ENCODE measurements at regions not wholly inside any gene's neighbourhood (a gene's known extent, or its start where the extent isn't known, plus 50 kb on each side); places are given as distances from the start of the nearest gene placed in this dataset.
"Not testable (repeated sequence)": the region's sequence is repeated elsewhere in the genome, so short reads cannot be mapped to it uniquely, and the experiment has no call there.

DNA sequence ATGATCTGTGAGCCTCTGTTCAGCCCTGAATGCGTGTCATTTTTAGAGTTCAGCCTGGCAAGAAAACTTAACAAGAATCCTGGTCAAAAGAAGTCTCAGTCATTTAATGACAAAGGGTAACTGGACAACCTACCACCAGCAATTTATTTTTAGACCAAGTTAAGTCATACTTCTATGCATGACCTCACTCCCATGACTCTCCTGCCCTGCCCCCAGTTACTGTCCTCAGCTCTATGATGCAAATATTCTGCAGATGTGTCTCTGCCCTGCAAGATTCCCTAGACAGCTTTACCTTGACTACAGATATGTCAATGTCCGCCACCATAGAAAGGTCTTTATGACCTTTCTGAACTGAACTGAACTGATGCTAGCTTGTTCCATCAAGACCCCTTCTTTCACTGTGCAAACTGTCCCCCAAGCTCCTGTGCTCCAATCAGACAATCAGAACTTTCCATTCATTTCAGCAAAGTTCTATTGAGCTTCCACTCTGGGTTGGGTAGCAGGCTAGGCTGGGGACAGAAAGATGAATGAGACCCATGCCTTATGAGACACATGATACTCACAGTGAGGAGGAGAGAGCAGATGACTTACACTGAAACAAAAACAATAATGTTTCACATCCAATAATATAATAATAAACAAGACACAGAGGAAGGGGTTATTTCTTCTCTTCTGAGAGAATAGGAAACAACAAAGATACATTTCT, 255.7 kb downstream of the NPIPA8 start:
- DNase-seq (ENCODE audit: low read depth, low spot score); in situ Hi-C loops (cut with HindIII; ENCODE audit: low pct_unique_long_range_greater_than_20kb, low sequenced_read_pairs): not testable (repeated sequence)

GRCh38 chr16:18077910-18078309, 258.6 kb downstream of the NPIPA8 start:
- DNase-seq (ENCODE audit: low read depth, low spot score); in situ Hi-C loops (cut with HindIII; ENCODE audit: low pct_unique_long_range_greater_than_20kb, low sequenced_read_pairs): not testable (repeated sequence)

- in situ Hi-C loops (cut with HindIII; ENCODE audit: low pct_unique_long_range_greater_than_20kb, low sequenced_read_pairs) = no loop called here
- DNase-seq (ENCODE audit: low read depth, low spot score) = no peak
Observed at GRCh38 chr16:18072161-18072560, 264.4 kb downstream of the NPIPA8 start.

DNA sequence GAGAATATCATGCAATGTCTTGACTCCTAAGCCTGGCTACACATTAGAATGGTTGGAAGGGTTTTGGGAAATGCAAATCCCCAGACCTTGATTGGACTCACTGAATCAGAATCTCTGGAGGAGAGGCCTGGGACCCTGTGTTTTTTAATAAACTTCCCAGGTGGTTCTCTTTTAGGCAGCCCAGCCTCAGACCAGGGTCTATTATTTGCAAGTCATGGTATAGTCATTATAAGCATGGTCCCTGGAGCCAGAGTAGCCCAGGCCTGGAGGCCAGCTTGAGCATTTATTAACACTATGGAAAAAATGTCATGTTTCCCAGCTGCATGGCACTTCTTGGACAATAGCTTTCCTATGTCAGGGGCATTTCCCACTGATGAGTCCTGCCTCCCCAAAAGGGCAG, 266.9 kb downstream of the NPIPA8 start:
- in situ Hi-C loops (cut with HindIII; ENCODE audit: low pct_unique_long_range_greater_than_20kb, low sequenced_read_pairs) = no loop called here
- no peak for DNase-seq (ENCODE audit: low read depth, low spot score)

DNA sequence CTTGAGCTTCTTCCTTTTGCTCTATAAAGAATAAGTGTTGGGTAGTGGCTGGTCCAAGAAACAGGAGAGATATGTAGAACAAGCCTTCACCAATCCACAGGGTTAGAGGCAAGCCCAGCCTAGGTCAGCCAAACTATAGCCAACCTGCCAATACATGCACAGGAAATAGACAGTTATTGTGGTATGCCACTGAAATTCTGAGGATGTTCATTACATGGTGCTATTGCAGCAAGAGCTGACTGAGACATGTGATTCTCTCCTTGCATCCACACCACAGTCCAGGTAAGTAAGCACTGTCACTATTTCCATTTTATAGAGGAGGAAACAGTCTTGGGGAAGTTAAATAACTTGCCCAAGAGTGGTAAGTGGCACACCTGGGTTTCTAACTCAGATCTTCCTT, 268.1 kb downstream of the NPIPA8 start:
- DNase-seq (ENCODE audit: low read depth, low spot score) = no peak
- in situ Hi-C loops (cut with HindIII; ENCODE audit: low pct_unique_long_range_greater_than_20kb, low sequenced_read_pairs) = no loop called here

DNA sequence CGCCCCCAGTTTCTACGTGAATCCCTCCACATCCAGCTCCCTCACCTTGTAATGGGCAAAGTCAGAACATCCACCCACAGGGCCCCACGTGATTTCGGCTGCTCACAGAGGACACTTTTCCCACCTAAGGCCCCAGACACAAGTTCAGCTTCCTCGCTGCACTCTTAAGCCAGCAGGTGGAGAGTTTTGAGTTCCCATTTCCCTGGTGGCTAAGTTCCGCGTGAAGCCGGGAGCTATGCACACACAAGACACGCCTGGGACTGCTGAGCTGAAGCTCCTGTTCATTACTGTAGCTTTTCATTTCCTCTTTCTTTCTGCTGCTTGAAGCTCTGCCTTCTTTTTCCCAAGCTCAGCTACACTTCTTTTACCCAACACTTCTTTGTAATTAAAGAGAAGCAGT, 273.8 kb downstream of the NPIPA8 start:
- in situ Hi-C loops (cut with HindIII; ENCODE audit: low pct_unique_long_range_greater_than_20kb, low sequenced_read_pairs) = no loop called here
- DNase-seq (ENCODE audit: low read depth, low spot score) = no peak

DNA sequence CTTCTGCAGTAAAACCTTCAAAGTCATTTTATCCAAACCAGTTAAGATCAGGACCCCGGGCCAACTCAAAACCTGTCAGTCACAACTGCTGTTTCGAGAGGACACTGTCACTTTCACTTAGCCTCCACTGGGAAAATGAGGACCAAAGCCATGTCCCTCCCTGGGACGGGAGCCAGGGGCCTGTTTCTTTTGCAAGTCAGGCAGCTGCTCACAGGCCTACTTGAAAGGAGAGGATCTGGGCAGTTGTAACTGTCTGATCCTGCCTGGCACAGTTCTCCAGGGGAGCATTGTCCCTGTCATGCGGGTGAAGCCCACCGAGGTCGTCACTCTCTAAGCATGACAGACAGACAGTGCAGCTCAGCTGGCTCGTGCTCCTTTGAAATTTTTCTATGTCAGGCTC, 276.2 kb downstream of the NPIPA8 start:
- no peak for DNase-seq (ENCODE audit: low read depth, low spot score)

GRCh38 chr16:18059577-18059976, 277.0 kb downstream of the NPIPA8 start:
- in situ Hi-C loops (cut with HindIII; ENCODE audit: low pct_unique_long_range_greater_than_20kb, low sequenced_read_pairs) = no loop called here
- no peak for DNase-seq (ENCODE audit: low read depth, low spot score)

More for the DNA sequence above, 276.2 kb downstream of the NPIPA8 start:
- in situ Hi-C loops (cut with HindIII; ENCODE audit: low pct_unique_long_range_greater_than_20kb, low sequenced_read_pairs) = no loop called here

GRCh38 chr16:18059089-18059488, 277.4 kb downstream of the NPIPA8 start:
- in situ Hi-C loops (cut with HindIII; ENCODE audit: low pct_unique_long_range_greater_than_20kb, low sequenced_read_pairs) = no loop called here
- DNase-seq (ENCODE audit: low read depth, low spot score) = no peak

DNA sequence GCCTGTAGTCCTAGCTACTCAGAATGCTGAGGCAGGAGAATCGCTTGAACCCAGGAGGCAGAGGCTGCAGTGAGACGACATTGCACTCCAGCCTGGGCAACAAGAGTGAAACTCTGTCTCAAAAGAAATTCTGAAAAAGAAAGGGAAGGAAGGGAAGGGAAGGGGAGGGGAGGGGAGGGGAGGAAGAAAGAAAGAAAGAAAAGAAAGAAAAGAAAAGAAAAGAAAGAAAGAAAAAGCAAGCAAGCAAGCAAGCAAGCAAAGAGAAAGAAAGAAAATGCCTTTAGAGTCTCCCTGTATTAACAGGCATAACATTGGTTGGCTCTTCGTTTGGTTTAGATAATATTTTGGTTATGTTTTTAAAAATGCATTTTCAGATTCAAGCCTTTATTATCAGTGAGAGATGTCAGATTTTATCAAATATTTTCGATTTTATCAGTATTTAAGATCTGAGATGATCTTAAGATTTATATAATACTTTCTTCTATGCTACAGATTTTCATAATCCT, 281.1 kb downstream of the NPIPA8 start:
- DNase-seq (ENCODE audit: low read depth, low spot score) = no peak
- in situ Hi-C loops (cut with HindIII; ENCODE audit: low pct_unique_long_range_greater_than_20kb, low sequenced_read_pairs) = no loop called here

DNA sequence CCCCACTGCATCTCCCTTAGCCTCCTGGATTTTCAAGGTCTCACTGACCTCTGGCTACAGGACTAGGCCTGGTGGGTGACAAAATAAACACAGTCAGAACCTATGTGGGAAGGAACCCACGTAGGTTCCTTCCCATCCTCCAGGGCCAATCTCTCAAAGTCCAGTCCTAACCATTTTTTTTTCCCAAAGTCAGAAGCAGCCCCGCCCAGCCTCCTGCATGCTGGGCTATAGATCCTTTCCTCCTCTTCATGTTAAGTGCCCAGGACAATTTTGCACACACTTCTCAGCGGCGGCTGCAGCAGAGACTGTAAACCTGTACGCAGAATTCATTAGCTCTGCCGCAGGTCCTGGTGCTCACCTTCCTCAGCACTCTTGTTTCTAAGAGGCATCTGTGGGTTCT, 285.8 kb downstream of the NPIPA8 start:
- no peak for DNase-seq (ENCODE audit: low read depth, low spot score)
- in situ Hi-C loops (cut with HindIII; ENCODE audit: low pct_unique_long_range_greater_than_20kb, low sequenced_read_pairs) = no loop called here

GRCh38 chr16:18050234-18050633, 286.3 kb downstream of the NPIPA8 start:
- DNase-seq (ENCODE audit: low read depth, low spot score) = no peak
- in situ Hi-C loops (cut with HindIII; ENCODE audit: low pct_unique_long_range_greater_than_20kb, low sequenced_read_pairs) = no loop called here

- no peak for DNase-seq (ENCODE audit: low read depth, low spot score)
- in situ Hi-C loops (cut with HindIII; ENCODE audit: low pct_unique_long_range_greater_than_20kb, low sequenced_read_pairs) = no loop called here
Observed at GRCh38 chr16:18049547-18050133, 286.9 kb downstream of the NPIPA8 start.

GRCh38 chr16:18048853-18049546, 287.5 kb downstream of the NPIPA8 start:
- no peak for DNase-seq (ENCODE audit: low read depth, low spot score)
- in situ Hi-C loops (cut with HindIII; ENCODE audit: low pct_unique_long_range_greater_than_20kb, low sequenced_read_pairs) = no loop called here

- in situ Hi-C loops (cut with HindIII; ENCODE audit: low pct_unique_long_range_greater_than_20kb, low sequenced_read_pairs) = no loop called here
- no peak for DNase-seq (ENCODE audit: low read depth, low spot score)
Observed at GRCh38 chr16:18047761-18048160, 288.8 kb downstream of the NPIPA8 start.

DNA sequence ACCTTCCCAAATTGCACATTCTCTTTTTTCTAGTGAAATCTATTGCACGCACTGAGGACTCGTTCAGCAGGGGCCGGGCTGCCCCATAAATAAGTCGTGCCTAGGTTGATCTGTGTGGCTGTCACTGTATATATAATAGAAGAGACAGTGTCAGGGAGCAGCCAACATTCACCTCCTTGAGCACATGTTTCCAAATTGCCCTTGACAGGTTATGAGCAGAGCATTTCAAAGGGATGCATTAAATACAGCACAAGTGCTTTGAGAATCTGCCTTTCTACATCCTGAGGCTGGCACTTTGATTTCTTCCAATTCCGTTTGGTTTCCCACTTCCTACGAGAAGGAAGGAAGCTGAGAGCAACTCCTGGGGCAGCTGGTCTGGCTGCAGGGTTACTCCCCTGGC, 291.2 kb downstream of the NPIPA8 start:
- in situ Hi-C loops (cut with HindIII; ENCODE audit: low pct_unique_long_range_greater_than_20kb, low sequenced_read_pairs) = no loop called here
- DNase-seq (ENCODE audit: low read depth, low spot score) = no peak

DNA sequence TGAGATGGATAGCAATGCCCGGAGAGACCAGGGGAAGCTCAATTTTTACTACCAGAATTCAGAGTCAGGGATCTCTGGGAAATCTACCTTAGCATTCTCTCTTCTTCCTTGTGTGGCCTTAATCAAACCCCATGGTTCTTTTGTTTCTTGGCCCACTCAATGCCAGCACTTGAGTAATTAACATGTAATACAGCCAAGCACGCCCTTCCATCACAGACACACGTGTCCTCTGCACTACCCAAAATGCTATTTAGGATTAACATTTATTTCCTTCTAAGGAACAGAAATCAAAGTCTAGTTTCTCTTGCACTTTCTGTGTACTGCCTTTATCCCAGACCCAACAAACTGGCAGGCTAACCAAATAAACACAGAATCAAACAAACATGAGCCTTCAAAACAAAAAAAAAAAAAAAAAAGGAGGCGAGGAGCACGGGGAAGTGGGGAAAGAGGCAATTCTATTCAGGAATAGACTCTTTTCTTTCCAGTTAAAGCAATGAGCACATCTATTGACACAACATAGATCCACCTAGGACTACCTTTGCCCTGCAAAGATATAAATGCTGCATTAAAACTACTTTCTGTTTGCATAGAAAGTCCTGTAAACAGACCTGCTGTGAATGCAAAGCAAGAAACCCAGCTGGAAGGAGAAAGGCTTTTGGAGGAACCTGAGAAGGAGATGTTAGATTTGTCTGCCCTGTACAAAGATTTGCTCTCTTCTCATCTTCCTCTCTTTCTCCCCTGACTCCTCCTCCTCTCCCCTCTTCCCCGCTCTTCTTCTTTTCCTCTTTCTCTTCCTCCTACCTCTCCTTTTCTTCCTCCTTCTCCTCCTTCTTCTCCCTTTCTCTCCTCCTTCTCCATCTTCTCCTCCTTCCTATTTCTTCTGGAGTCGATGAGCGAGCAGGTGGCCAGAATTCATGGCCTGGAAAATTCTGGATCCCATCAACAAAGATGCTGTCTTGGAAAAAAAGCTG, 294.4 kb downstream of the NPIPA8 start:
- in situ Hi-C loops (cut with HindIII; ENCODE audit: low pct_unique_long_range_greater_than_20kb, low sequenced_read_pairs) = no loop called here
- no peak for DNase-seq (ENCODE audit: low read depth, low spot score)

DNA sequence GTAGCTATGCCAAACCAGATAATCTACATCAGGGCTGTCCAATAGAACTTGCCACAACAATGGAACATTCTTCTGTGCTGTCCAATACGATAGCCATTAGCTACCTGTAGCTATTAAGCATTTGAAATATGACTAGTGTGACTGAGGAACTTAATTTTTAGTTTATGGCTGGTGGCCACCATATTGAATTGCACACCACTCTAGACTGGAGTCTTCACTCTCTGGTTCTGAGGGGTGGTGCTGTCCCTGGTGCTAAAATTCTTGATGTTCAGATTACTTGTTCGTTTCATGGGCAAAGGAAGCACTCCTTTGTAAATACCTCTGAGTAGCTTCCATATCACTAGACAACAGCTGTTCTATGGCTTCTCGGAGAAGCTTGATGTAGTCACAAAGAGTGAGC, 296.6 kb downstream of the NPIPA8 start:
- no peak for DNase-seq (ENCODE audit: low read depth, low spot score)
- in situ Hi-C loops (cut with HindIII; ENCODE audit: low pct_unique_long_range_greater_than_20kb, low sequenced_read_pairs) = no loop called here
